Ovary (tissue), 3 donors: ENCODE measurements at regions not wholly inside any gene's neighbourhood (a gene's known extent, or its start where the extent isn't known, plus 50 kb on each side); places are given as distances from the start of the nearest gene placed in this dataset.

Source experiments
- CTCF ChIP-seq, 3 donors: fragments of 450-650 bp in 2 of 3; fragments of 200-600 bp in 1 of 3; IDR thresholded peaks; one replicate each; pipeline versions ENCODE4 v1.5.1 to v1.8.0; 2016 to 2022; ENCODE audit warnings: antibody characterized with exemption in 3 of 3, mild to moderate bottlenecking in 1 of 3
- EP300 ChIP-seq: sonication (generic); formaldehyde crosslinking; IDR thresholded peaks from one replicate; pipeline ENCODE4 v1.6.1; 2017; ENCODE audit warnings: antibody characterized with exemption
- donor health status: DM: no; HTN: no; CAD: no.

- TF ChIP-seq CTCF (IDR thresholded peaks at IDR 0.05) (no peak), EP300 (no peak)
These were observed 207.0 kb downstream of the ATP23 start for GRCh38 chr12:58148405-58148804.
